ENCODE measurements at regions not wholly inside any gene's neighbourhood (a gene's known extent, or its start where the extent isn't known, plus 50 kb on each side); places are given as distances from the start of the nearest gene placed in this dataset.
"Not testable (repeated sequence)": the region's sequence is repeated elsewhere in the genome, so short reads cannot be mapped to it uniquely, and the experiment has no call there.

DNA sequence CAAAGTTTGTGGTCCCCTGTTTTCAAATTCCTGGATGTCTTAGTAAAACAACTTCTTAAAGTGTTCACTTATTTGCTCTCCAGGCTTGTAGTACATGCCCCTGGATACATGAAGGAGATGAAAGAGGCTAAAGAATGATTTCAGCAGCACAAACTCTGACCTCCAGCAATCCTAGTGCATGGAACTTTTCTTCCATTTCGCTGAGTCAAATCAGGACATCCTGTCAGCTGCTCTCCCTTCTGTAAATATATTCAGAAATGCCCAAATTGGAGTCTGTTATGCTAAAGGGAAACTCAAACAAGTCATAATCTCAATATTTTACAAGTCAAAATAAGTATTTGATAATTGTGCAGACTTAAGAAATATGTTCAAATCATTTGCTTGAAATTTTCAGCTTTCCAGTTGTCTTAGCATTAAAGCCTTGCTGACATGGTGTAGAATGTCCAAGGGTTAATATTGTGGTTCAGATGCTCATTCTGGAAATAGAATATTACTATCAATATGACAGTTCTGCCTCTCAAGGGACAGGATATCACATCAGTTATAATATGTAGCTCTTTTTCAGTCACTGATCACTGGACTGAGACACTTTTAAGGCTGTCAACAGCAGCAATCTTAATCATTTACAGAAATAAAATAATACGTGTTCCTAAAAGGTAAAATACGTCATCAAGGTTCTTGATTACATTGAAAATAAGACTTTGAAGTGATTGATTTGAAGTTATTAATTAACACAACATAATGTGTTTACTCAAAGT, 1157.3 kb downstream of the PLA2G4A start:
- no peaks in the 10 kb centered on the region for H3K27me3 ChIP-seq (ENCODE audit: control insufficient read depth, insufficient read depth, low read length)
- no peaks in the 10 kb centered on the region for H3K36me3 ChIP-seq (ENCODE audit: control insufficient read depth, insufficient read depth, low read length)
- H3K27ac ChIP-seq (ENCODE audit: low read length): no peak overlapping the region
- no peaks in the 10 kb centered on the region for H3K9me3 ChIP-seq (ENCODE audit: control insufficient read depth, low read depth, low read length)
- no peaks in the 10 kb centered on the region for H3K4me1 ChIP-seq (ENCODE audit: control insufficient read depth, insufficient read depth, low read length)
- WGBS (ENCODE audit: insufficient coverage, low lambda C conversion rate): 55% methylated on average over 2 of the region's 3 CpGs
- H3K4me3 ChIP-seq (ENCODE audit: low read length): no peak overlapping the region
- DNase-seq: no peak

DNA sequence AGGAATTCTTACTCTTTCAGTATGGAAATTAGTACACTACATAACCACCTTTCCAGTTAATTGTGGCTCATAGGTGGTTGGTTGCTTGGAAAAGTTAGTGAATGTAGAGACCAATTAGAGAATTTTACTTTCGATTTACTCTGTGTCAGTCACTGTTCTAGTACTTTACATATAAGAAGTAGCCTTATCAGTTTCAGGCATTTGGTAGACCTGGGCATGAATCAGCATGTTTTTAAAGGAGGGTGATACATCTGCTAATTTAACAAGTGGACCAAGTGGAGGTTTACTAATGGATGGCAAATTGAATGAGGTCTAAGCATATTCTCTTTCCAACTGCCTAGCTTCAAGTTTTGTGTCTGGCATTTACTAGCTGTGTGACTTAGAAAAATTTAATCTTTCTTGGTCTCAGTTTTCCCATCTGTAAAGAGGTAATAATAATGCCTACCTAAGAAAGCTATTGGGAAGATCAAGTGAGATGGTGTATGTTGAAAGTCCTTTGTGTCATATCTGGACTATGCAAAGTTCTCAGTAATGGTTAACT, 1158.6 kb downstream of the PLA2G4A start:
- no peaks in the 10 kb centered on the region for H3K27me3 ChIP-seq (ENCODE audit: control insufficient read depth, insufficient read depth, low read length)
- no peaks in the 10 kb centered on the region for H3K9me3 ChIP-seq (ENCODE audit: control insufficient read depth, low read depth, low read length)
- no peaks in the 10 kb centered on the region for H3K4me1 ChIP-seq (ENCODE audit: control insufficient read depth, insufficient read depth, low read length)
- H3K27ac ChIP-seq (ENCODE audit: low read length): no peak overlapping the region
- H3K4me3 ChIP-seq (ENCODE audit: low read length): no peak overlapping the region
- no peaks in the 10 kb centered on the region for H3K36me3 ChIP-seq (ENCODE audit: control insufficient read depth, insufficient read depth, low read length)
- WGBS (ENCODE audit: insufficient coverage, low lambda C conversion rate): no CpG with 5 or more reads among the region's 1 CpG
- no peak for DNase-seq

DNA sequence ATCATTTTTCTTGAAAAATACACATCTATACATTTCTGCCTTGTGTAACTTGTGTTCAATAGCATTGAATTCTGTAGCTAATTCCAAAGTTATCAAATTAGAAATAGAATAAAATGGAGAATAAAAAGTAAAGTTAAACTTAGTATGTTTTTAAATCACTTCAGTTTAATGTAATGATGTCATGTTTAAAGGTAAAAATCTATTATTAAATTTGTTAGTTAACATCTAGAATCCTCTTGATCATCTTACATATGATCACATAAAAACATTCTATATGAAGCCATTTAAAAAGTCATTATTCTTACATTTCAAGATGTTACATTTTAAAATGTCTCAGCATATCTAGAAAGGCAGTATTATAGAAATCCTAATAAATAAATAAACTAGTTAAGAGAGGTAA, 1163.2 kb downstream of the PLA2G4A start:
- Histone ChIP-seq H3K4me1 (ENCODE audit: control insufficient read depth, insufficient read depth, low read length) (no peaks in the 10 kb centered on the region), H3K36me3 (ENCODE audit: control insufficient read depth, insufficient read depth, low read length) (no peaks in the 10 kb centered on the region), H3K4me3 (ENCODE audit: low read length) (no peak overlapping the region), H3K27me3 (ENCODE audit: control insufficient read depth, insufficient read depth, low read length) (no peaks in the 10 kb centered on the region), H3K9me3 (ENCODE audit: control insufficient read depth, low read depth, low read length) (no peaks in the 10 kb centered on the region), H3K27ac (ENCODE audit: low read length) (no peak overlapping the region)
- DNase-seq: no peak

GRCh38 chr1:187996780-187997179, 1168.0 kb downstream of the PLA2G4A start:
- H3K9me3 ChIP-seq (ENCODE audit: control insufficient read depth, low read depth, low read length): no peaks in the 10 kb centered on the region
- no peaks in the 10 kb centered on the region for H3K27me3 ChIP-seq (ENCODE audit: control insufficient read depth, insufficient read depth, low read length)
- no peak overlapping the region for H3K27ac ChIP-seq (ENCODE audit: low read length)
- no peak for DNase-seq
- no peaks in the 10 kb centered on the region for H3K36me3 ChIP-seq (ENCODE audit: control insufficient read depth, insufficient read depth, low read length)
- no peaks in the 10 kb centered on the region for H3K4me1 ChIP-seq (ENCODE audit: control insufficient read depth, insufficient read depth, low read length)
- no peak overlapping the region for H3K4me3 ChIP-seq (ENCODE audit: low read length)

DNA sequence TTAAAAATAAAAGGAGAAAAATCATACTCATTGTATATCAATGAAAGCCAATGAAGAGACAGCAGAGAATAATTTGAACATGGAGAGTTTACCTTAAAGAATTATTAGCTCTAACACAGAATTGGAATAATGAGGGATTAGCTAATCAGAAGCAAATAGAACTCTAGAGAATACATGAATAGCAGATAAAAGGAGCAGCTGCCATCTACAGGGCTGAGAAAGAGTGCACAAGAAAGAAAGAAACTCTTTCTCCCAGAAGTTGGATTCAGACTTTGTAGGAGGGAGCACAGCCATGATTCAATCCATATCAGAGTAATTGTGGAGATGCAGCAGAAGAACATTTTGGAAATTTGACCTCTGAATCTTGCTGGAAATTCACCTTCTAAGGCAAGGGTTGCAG, 1171.2 kb downstream of the PLA2G4A start:
- no peaks in the 10 kb centered on the region for H3K36me3 ChIP-seq (ENCODE audit: control insufficient read depth, insufficient read depth, low read length)
- H3K9me3 ChIP-seq (ENCODE audit: control insufficient read depth, low read depth, low read length): no peaks in the 10 kb centered on the region
- DNase-seq: no peak
- H3K27me3 ChIP-seq (ENCODE audit: control insufficient read depth, insufficient read depth, low read length): no peaks in the 10 kb centered on the region
- no peak overlapping the region for H3K27ac ChIP-seq (ENCODE audit: low read length)
- no peaks in the 10 kb centered on the region for H3K4me1 ChIP-seq (ENCODE audit: control insufficient read depth, insufficient read depth, low read length)
- H3K4me3 ChIP-seq (ENCODE audit: low read length): no peak overlapping the region

GRCh38 chr1:188003687-188004086, 1174.9 kb downstream of the PLA2G4A start:
- not testable (repeated sequence) for H3K36me3 ChIP-seq (ENCODE audit: control insufficient read depth, insufficient read depth, low read length); H3K4me3 ChIP-seq (ENCODE audit: low read length); H3K27me3 ChIP-seq (ENCODE audit: control insufficient read depth, insufficient read depth, low read length); H3K9me3 ChIP-seq (ENCODE audit: control insufficient read depth, low read depth, low read length); H3K27ac ChIP-seq (ENCODE audit: low read length); H3K4me1 ChIP-seq (ENCODE audit: control insufficient read depth, insufficient read depth, low read length); DNase-seq
- WGBS (ENCODE audit: insufficient coverage, low lambda C conversion rate): 100% methylated on average over 1 of the region's 1 CpG

DNA sequence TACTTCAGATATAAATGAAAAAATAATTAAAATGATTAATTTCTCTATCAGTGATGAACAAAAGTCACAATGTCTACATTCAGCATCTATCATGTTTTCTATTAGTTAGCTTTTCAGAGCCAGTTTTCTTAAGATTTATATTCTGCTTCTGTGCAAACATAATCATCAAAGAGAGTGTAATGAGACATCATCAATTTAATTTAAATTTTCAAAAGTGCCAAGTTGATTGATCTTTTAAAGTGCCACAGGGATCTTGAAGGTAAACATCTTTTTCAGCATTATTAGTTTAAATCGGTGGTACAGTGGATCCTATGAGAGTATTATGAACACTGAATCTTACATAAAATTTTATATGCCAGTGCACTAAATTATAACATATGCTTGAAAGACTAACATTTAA, 1176.1 kb downstream of the PLA2G4A start:
- Histone ChIP-seq H3K9me3 (ENCODE audit: control insufficient read depth, low read depth, low read length) (no peaks in the 10 kb centered on the region), H3K27ac (ENCODE audit: low read length) (no peak overlapping the region), H3K4me1 (ENCODE audit: control insufficient read depth, insufficient read depth, low read length) (no peaks in the 10 kb centered on the region), H3K36me3 (ENCODE audit: control insufficient read depth, insufficient read depth, low read length) (no peaks in the 10 kb centered on the region), H3K4me3 (ENCODE audit: low read length) (no peak overlapping the region), H3K27me3 (ENCODE audit: control insufficient read depth, insufficient read depth, low read length) (no peaks in the 10 kb centered on the region)
- no CpG with 5 or more reads among the region's 1 CpG for WGBS (ENCODE audit: insufficient coverage, low lambda C conversion rate)
- no peak for DNase-seq

GRCh38 chr1:188006354-188006753, 1177.6 kb downstream of the PLA2G4A start:
- no peak for DNase-seq
- Histone ChIP-seq H3K27me3 (ENCODE audit: control insufficient read depth, insufficient read depth, low read length) (no peaks in the 10 kb centered on the region), H3K36me3 (ENCODE audit: control insufficient read depth, insufficient read depth, low read length) (no peaks in the 10 kb centered on the region), H3K9me3 (ENCODE audit: control insufficient read depth, low read depth, low read length) (no peaks in the 10 kb centered on the region), H3K27ac (ENCODE audit: low read length) (no peak overlapping the region), H3K4me1 (ENCODE audit: control insufficient read depth, insufficient read depth, low read length) (no peaks in the 10 kb centered on the region), H3K4me3 (ENCODE audit: low read length) (no peak overlapping the region)
- WGBS (ENCODE audit: insufficient coverage, low lambda C conversion rate): no CpG with 5 or more reads among the region's 1 CpG

DNA sequence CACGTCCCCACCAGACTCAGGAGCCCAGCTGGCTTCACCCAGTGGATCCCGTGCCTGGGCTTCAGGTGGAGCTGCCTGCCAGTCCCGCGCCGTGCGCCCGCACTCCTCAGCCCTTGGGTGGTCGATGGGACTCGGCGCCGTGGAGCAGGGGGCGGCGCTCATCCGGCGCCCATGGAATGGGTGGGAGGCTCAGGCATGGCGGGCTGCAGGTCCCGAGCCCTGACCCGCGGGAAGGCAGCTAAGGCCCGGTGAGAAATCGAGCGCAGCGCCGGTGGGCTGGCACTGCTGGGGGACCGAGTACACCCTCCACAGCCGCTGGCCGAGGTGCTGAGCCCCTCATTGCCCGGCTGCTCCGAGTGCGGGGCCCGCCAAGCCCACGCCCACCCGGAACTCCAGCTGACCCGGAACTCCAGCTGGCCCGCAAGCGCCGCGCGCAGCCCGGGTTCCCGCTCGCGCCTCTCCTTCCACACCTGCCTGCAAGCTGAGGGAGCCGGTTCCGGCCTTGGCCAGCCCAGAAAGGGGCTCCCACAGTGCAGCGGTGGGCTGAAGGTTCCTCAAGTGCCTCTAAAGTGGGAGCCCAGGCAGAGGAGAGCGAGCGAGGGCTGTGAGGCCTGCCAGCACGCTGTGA, 1184.6 kb downstream of the PLA2G4A start:
- WGBS (ENCODE audit: insufficient coverage, low lambda C conversion rate): no CpG with 5 or more reads among the region's 49 CpGs
- not testable (repeated sequence) for H3K27ac ChIP-seq (ENCODE audit: low read length); H3K27me3 ChIP-seq (ENCODE audit: control insufficient read depth, insufficient read depth, low read length); H3K9me3 ChIP-seq (ENCODE audit: control insufficient read depth, low read depth, low read length); H3K4me3 ChIP-seq (ENCODE audit: low read length); H3K36me3 ChIP-seq (ENCODE audit: control insufficient read depth, insufficient read depth, low read length); H3K4me1 ChIP-seq (ENCODE audit: control insufficient read depth, insufficient read depth, low read length); DNase-seq

- no peaks in the 10 kb centered on the region for H3K36me3 ChIP-seq (ENCODE audit: control insufficient read depth, insufficient read depth, low read length)
- H3K27ac ChIP-seq (ENCODE audit: low read length): no peak overlapping the region
- H3K4me1 ChIP-seq (ENCODE audit: control insufficient read depth, insufficient read depth, low read length): no peaks in the 10 kb centered on the region
- H3K9me3 ChIP-seq (ENCODE audit: control insufficient read depth, low read depth, low read length): peaks cover 7% of the 10 kb centered on the region
- H3K27me3 ChIP-seq (ENCODE audit: control insufficient read depth, insufficient read depth, low read length): no peaks in the 10 kb centered on the region
- 100% methylated on average over 1 of the region's 4 CpGs for WGBS (ENCODE audit: insufficient coverage, low lambda C conversion rate)
- H3K4me3 ChIP-seq (ENCODE audit: low read length): no peak overlapping the region
- DNase-seq: no peak
Observed at GRCh38 chr1:188017921-188018320, 1189.2 kb downstream of the PLA2G4A start.

DNA sequence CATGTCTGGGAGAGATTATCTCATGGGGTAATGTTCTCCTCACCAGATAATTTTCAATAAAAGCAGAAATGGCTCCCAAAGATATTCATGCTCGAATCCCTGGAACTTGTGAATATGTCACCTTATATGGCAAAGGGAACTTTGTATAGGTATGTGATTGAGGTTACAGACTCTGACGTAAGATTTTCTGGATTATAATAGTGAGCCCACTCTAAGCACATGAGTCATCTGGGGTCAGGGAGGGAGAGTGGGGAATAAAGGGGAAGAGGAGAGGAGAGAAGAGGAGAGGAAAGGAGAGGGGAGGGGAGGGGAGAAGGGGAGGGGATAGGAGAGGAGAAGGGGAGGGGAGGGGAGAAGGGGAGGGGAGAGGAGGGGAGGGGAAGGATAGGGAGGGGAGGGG, 1193.9 kb downstream of the PLA2G4A start:
- no CpG with 5 or more reads among the region's 2 CpGs for WGBS (ENCODE audit: insufficient coverage, low lambda C conversion rate)
- no peaks in the 10 kb centered on the region for H3K36me3 ChIP-seq (ENCODE audit: control insufficient read depth, insufficient read depth, low read length)
- DNase-seq: no peak
- no peak overlapping the region for H3K4me3 ChIP-seq (ENCODE audit: low read length)
- H3K27ac ChIP-seq (ENCODE audit: low read length): no peak overlapping the region
- no peaks in the 10 kb centered on the region for H3K27me3 ChIP-seq (ENCODE audit: control insufficient read depth, insufficient read depth, low read length)
- no peaks in the 10 kb centered on the region for H3K9me3 ChIP-seq (ENCODE audit: control insufficient read depth, low read depth, low read length)
- H3K4me1 ChIP-seq (ENCODE audit: control insufficient read depth, insufficient read depth, low read length): no peaks in the 10 kb centered on the region
